A673 (cell line): ENCODE measurements at regions not wholly inside any gene's neighbourhood (a gene's known extent, or its start where the extent isn't known, plus 50 kb on each side); places are given as distances from the start of the nearest gene placed in this dataset.

Experiments
- BruUV-seq: library from RNA; stranded (reverse); fragments of 400-500 nt; replicated peaks from 2 replicates; lab custom pipeline; 2021; lab: Mats Ljungman, UMichigan
- CTCF ChIA-PET: fragments of 300-600 bp; sonication (Branson Sonifier 250); formaldehyde crosslinking; loops from one replicate; lab custom pipeline; 2022; ENCODE audit warnings: antibody characterized with exemption; lab: Charles Lee
- POLR2A ChIA-PET: fragments of 300-600 bp; sonication (Branson Sonifier 250); formaldehyde crosslinking; loops from one replicate; lab custom pipeline; 2022; ENCODE audit warnings: antibody characterized with exemption; ENCODE audit not compliant: low non-redundant PET; lab: Charles Lee
- DNase-seq: peaks from one replicate; pipeline ENCODE4 v3.0.0-alpha.2; 2015; ENCODE audit warnings: low spot score
- H3K27ac ChIP-seq: fragments of 200-600 bp; sonication (generic); 2 replicates; pipeline ENCODE4 v1.5.1; 2016; ENCODE audit warnings: mixed run types, low read depth, mild to moderate bottlenecking, mixed read lengths, antibody characterized with exemption, low read length; ENCODE audit not compliant: poor library complexity, severe bottlenecking
- H3K27me3 ChIP-seq: fragments of 200-600 bp; sonication (generic); replicated peaks from 2 replicates; pipeline ENCODE4 v1.6.1; 2017; ENCODE audit warnings: mixed run types, low read depth, mild to moderate bottlenecking, mixed read lengths, antibody characterized with exemption, low read length; ENCODE audit not compliant: insufficient read depth, poor library complexity
- H3K36me3 ChIP-seq: fragments of 200-600 bp; sonication (generic); 2 replicates; pipeline ENCODE4 v1.6.1; 2016; ENCODE audit warnings: mixed run types, mild to moderate bottlenecking, mixed read lengths, antibody characterized with exemption, low read length; ENCODE audit not compliant: insufficient read depth, poor library complexity, severe bottlenecking
- H3K4me1 ChIP-seq: fragments of 200-600 bp; sonication (generic); 2 replicates; pipeline ENCODE4 v1.6.1; 2017; ENCODE audit warnings: mixed run types, mild to moderate bottlenecking, mixed read lengths, antibody characterized with exemption, low read length; ENCODE audit not compliant: insufficient read depth, poor library complexity, severe bottlenecking
- H3K4me3 ChIP-seq: fragments of 200-600 bp; sonication (generic); 2 replicates; pipeline ENCODE4 v1.5.1; 2016; ENCODE audit warnings: low read depth, mixed run types, mild to moderate bottlenecking, mixed read lengths, low read length; ENCODE audit not compliant: poor library complexity, severe bottlenecking
- H3K9me3 ChIP-seq: fragments of 200-600 bp; sonication (generic); 2 replicates; pipeline ENCODE4 v1.6.1; 2016; ENCODE audit warnings: mixed run types, low read depth, mild to moderate bottlenecking, mixed read lengths, antibody characterized with exemption, low read length; ENCODE audit not compliant: poor library complexity, severe bottlenecking
- EZH2 ChIP-seq: fragments of 200-600 bp; sonication (generic); IDR thresholded peaks from 2 replicates; pipeline ENCODE4 v1.6.1; 2017; ENCODE audit warnings: borderline replicate concordance, low read depth, mild to moderate bottlenecking, mixed read lengths, antibody characterized with exemption, low read length; ENCODE audit not compliant: poor library complexity, severe bottlenecking
- intact Hi-C: fragments of 100-400 bp; cut with micrococcal nuclease; formaldehyde crosslinking; loops from one replicate; pipeline ENCODE4 v1.10.0; 2022; ENCODE audit not compliant: unreplicated experiment
- TF ChIP-seq, protein P1 (sequence below): fragments of 300-800, 200-600 bp; sonication (generic); conservative IDR thresholded peaks from 2 replicates; pipeline ENCODE4 v1.5.1; 2017; ENCODE audit warnings: low read depth, mild to moderate bottlenecking, antibody characterized with exemption, low read length, moderate library complexity, mixed read lengths

DNA sequence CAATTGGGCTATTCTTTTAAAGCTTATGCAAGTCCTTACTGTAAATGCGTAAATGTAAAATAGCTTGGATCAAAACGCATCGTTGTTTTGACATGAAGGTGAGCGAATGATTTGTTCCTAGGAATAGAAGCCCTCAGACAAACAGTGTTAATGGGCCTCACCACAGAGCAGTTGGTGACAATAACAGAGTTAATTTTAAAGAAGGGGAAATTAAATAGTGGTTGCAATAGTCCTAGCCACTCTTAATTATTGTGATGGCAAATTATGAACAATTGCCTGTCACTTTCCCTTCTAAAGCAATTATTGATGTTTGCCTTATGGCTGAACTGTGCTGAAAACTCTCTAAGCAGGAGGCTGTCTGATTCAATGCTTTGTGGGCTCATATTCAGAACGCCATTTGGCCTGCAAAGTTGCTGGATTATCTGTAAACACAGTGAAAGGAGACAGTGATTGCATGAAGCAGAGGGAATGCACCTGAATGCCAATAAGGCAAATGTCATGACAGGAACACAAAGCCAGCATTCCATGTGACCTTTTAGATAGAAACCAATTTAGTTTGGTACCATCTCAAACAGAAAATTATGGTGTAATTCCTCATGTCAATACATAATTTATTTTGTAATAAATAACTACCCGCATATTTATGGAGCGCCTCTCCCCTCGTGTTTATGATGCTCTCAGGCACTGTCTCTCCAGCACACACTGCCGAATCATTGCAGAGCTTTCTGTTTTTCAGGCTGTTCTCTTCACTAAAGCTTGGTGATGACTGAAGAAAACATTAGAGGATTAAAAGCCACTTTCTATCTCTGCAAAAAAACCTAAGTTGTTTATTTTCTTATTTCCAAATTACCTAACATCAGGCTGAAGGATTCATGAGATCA is 387.5 kb downstream of the HACE1 start:
- H3K4me1 ChIP-seq = no peaks in the 10 kb centered on the region
- no peaks in the 10 kb centered on the region for H3K27me3 ChIP-seq
- no peak overlapping the region for H3K4me3 ChIP-seq
- intact Hi-C loops = no loop called here
- CTCF ChIA-PET = no interaction called here
- H3K36me3 ChIP-seq = no peaks in the 10 kb centered on the region
- H3K9me3 ChIP-seq = no peaks in the 10 kb centered on the region
- BruUV-seq = no TSS peak
- POLR2A ChIA-PET = no interaction called here
- no peak for DNase-seq
- TF ChIP-seq EZH2 = no peak
- TF ChIP-seq, protein P1, sequence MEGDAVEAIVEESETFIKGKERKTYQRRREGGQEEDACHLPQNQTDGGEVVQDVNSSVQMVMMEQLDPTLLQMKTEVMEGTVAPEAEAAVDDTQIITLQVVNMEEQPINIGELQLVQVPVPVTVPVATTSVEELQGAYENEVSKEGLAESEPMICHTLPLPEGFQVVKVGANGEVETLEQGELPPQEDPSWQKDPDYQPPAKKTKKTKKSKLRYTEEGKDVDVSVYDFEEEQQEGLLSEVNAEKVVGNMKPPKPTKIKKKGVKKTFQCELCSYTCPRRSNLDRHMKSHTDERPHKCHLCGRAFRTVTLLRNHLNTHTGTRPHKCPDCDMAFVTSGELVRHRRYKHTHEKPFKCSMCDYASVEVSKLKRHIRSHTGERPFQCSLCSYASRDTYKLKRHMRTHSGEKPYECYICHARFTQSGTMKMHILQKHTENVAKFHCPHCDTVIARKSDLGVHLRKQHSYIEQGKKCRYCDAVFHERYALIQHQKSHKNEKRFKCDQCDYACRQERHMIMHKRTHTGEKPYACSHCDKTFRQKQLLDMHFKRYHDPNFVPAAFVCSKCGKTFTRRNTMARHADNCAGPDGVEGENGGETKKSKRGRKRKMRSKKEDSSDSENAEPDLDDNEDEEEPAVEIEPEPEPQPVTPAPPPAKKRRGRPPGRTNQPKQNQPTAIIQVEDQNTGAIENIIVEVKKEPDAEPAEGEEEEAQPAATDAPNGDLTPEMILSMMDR = no peak
- no peak overlapping the region for H3K27ac ChIP-seq

DNA sequence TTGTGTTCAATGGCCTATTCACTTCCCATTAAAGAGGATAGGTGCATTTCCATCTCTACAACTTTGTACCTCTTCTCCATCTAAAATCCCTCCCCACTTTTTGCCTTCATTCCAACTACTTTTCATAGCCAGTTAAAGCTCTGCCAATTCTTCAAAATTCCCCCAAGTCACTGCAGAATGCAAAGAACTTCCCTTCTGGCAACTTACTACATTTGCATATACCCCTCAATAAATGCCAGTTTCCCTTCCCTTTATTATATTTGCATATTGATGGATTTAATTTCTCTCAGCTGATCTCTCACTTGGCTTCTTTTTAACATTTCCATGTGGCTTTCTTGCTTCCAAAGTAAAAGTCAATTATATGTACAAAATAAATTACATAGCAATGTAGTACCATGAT is 393.4 kb downstream of the HACE1 start:
- no peaks in the 10 kb centered on the region for H3K36me3 ChIP-seq
- BruUV-seq = no TSS peak
- H3K9me3 ChIP-seq = no peaks in the 10 kb centered on the region
- intact Hi-C loops = no loop called here
- TF ChIP-seq, protein P1 = no peak
- TF ChIP-seq EZH2 = no peak
- no peak for DNase-seq
- ChIA-PET POLR2A (no interaction called here), CTCF (no interaction called here)
- H3K27ac ChIP-seq = no peak overlapping the region
- no peaks in the 10 kb centered on the region for H3K4me1 ChIP-seq
- H3K27me3 ChIP-seq = no peaks in the 10 kb centered on the region
- no peak overlapping the region for H3K4me3 ChIP-seq

DNA sequence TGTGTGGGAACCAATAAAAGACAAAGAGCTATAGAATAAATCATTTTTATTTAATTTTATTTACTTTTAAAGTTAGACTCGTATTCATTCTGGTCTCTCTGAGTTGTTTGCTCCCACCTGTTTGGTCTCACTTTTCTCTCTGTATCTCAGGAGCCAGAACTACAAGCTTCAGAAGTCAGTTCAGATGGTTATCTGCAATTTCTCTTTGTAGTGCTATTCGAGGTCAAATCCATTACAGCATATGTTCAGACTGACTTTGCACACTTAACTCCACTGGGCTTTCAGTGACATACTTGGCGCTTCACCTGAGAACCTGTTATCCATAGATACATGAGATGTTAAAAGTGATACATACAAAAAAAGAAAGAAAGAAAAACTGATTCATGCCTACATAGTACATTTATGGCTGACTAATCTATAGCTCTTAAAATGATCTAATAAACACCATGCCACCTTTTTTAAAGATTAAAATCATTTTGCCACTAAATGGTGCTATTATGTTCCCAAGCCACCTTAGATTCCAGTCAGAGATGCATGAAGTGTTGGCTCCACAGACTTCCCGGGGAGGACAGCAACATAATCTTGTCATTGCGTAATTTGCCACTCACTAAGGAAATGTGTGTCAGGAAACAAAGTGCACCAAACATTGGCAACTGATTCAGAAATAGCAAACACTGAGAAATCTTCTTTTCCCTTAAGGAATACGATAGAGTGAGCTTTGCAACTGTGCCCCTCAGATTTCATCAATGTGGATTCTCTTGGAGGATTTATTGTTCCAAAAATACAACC is 396.7 kb downstream of the HACE1 start:
- BruUV-seq = no TSS peak
- Histone ChIP-seq H3K27me3 (no peaks in the 10 kb centered on the region), H3K9me3 (no peaks in the 10 kb centered on the region), H3K4me1 (no peaks in the 10 kb centered on the region), H3K4me3 (no peak overlapping the region), H3K27ac (no peak overlapping the region), H3K36me3 (no peaks in the 10 kb centered on the region)
- intact Hi-C loops = no loop called here
- CTCF ChIA-PET = no interaction called here
- no peak for TF ChIP-seq EZH2
- TF ChIP-seq, protein P1 = no peak
- DNase-seq = peak; percentile 50
- POLR2A ChIA-PET = no interaction called here
